Neutrophil (primary cell): ENCODE measurements at regions not wholly inside any gene's neighbourhood (a gene's known extent, or its start where the extent isn't known, plus 50 kb on each side); places are given as distances from the start of the nearest gene placed in this dataset.

Experiments used
- H3K27ac ChIP-seq: fragments of 200-600 bp; sonication (generic); 2 replicates; pipeline ENCODE4 v1.5.1; 2016; ENCODE audit warnings: mild to moderate bottlenecking, moderate library complexity
- H3K27me3 ChIP-seq: fragments of 200-600 bp; sonication (generic); 2 replicates; pipeline ENCODE4 v1.6.0; 2016; ENCODE audit warnings: mild to moderate bottlenecking
- H3K36me3 ChIP-seq: fragments of 200-600 bp; sonication (generic); 2 replicates; pipeline ENCODE4 v1.5.1; 2017
- H3K4me1 ChIP-seq, 2 experiments: fragments of 200-600 bp in 1 of 2; sonication (generic) in 1 of 2; 1 replicate in 1 of 2; 2 replicates in 1 of 2; pipeline versions ENCODE4 v1.5.1 to v1.6.1; 2013 to 2016; ENCODE audit warnings: low read depth in 1 of 2, low read length in 1 of 2, mild to moderate bottlenecking in 1 of 2, moderate library complexity in 1 of 2; ENCODE audit not compliant: control insufficient read depth in 1 of 2, insufficient read depth in 1 of 2
- H3K4me3 ChIP-seq, 2 experiments: fragments of 200-600 bp in 1 of 2; sonication (generic) in 1 of 2; 1 replicate in 1 of 2; 2 replicates in 1 of 2; pipeline ENCODE4 v1.5.1; 2013 to 2016; ENCODE audit warnings: low read depth in 1 of 2, low read length in 1 of 2, mild to moderate bottlenecking in 1 of 2, moderate library complexity in 1 of 2
- H3K9me3 ChIP-seq: fragments of 200-600 bp; sonication (generic); 2 replicates; pipeline ENCODE4 v1.5.1; 2016
- TF ChIP-seq, protein P1 (sequence below): fragments of 200-600 bp; sonication (generic); IDR thresholded peaks from 2 replicates; pipeline ENCODE4 v1.5.1; 2016; ENCODE audit warnings: antibody characterized with exemption

DNA sequence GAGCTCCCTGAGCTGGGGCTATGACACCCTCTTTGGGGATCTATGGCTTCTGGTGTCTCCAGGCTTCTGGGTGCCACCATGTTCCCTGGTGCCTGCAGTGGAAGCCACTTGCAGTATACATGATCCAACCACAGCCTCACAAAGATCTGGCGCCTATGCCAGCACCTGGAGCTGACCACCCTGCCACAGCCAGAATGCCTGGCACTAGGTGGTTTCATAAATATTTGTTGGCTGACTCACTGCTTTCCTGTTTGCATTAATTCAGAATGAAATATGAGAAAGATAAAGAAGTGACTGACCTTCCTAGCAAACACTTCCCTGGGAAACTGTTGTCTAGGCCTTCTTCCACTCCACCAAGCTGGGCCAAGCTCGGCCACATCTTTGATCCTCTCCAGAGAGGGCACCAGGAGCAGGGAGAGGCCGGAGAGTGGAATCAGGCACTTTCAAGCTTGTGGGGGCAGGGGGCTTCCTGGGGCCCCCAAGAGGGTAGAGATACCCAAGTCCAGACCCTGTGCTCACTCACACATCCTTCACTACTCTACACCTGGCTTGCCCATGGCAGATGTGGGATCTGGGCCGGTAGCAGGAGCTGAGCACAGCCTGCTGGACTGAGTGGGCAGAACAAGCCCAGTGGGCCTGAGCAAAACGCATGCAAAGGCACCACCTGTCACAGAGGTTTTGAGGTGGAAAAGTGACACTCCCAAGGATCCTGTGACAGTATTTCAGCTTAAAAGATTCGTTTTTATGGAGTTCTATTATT lies 565.7 kb downstream of the SLC4A3 start:
- H3K27ac ChIP-seq, result no peak overlapping the region
- no peaks in the 10 kb centered on the region for H3K4me1 ChIP-seq
- no peaks in the 10 kb centered on the region for H3K27me3 ChIP-seq

DNA sequence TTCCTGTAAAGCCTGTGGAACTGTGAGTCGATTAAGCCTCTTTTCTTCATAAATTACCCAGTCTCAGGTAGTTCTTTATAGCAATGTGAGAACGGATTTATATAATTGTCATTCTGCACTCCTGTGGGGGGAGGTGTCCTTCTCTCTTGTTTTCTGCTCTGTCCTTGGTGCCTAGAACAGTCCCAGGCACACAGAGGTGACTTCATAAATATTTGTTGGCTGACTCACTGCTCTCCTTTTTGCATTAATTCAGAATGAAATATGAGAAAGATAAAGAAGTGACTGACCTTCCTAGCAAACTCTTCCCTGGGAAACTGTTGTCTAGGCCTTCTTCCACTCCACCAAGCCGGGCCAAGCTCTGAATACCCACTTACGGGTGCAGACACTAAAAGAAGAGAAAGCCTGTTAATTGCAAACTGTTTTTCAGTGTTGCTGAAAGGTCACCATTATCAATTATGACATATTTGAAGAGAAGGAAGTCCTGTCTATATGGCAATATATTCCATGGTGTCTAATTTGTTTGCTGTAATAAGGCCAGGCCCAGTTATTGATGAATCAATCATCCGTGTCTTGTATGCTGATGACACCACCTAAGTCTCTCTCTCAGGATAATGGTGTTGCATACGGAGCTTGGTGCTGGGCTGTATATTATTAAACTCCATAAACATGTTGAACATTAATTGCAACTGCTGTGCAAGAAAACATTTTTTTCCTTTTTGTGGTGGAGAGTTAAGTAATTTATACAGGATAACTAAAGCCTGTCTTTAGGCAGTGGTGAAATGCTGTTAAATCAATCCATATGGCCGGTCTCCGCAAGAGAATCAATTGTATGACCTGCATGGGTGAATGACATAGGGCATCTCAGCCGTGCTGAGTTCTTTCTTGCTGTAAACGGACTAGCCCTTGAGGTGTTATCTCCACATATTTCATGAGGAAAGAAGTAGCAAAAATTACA lies 567.5 kb downstream of the SLC4A3 start:
- H3K9me3 ChIP-seq, result no peaks in the 10 kb centered on the region
- no peak overlapping the region for H3K4me3 ChIP-seq
- H3K36me3 ChIP-seq, result no peaks in the 10 kb centered on the region
- TF ChIP-seq, protein P1, sequence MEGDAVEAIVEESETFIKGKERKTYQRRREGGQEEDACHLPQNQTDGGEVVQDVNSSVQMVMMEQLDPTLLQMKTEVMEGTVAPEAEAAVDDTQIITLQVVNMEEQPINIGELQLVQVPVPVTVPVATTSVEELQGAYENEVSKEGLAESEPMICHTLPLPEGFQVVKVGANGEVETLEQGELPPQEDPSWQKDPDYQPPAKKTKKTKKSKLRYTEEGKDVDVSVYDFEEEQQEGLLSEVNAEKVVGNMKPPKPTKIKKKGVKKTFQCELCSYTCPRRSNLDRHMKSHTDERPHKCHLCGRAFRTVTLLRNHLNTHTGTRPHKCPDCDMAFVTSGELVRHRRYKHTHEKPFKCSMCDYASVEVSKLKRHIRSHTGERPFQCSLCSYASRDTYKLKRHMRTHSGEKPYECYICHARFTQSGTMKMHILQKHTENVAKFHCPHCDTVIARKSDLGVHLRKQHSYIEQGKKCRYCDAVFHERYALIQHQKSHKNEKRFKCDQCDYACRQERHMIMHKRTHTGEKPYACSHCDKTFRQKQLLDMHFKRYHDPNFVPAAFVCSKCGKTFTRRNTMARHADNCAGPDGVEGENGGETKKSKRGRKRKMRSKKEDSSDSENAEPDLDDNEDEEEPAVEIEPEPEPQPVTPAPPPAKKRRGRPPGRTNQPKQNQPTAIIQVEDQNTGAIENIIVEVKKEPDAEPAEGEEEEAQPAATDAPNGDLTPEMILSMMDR, result no peak
- H3K27ac ChIP-seq, result no peak overlapping the region
- no peaks in the 10 kb centered on the region for H3K27me3 ChIP-seq
- no peaks in the 10 kb centered on the region for H3K4me1 ChIP-seq

More for the DNA sequence above, 565.7 kb downstream of the SLC4A3 start:
- Histone ChIP-seq H3K36me3 (no peaks in the 10 kb centered on the region), H3K9me3 (no peaks in the 10 kb centered on the region), H3K4me3 (no peak overlapping the region)
- TF ChIP-seq, protein P1, result no peak

DNA sequence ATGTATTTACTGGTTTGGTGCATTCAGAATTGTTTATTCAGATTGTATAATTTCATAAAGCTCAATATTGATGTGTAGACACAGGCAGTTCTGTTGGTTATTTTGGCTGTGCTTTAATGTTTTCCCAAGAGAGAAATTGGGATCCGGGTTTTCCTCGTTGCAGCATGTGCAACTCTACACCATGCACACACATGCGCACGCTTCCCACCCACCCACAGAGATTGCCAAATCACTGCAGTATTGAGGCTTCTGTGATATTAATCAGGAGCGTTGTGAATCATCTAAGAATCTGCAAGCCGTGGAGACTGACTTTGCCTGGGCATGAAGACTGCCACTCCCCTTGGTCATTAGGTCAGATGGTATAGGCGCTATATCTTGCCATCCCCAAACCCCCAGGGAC lies 571.5 kb downstream of the SLC4A3 start:
- Histone ChIP-seq H3K27ac (no peak overlapping the region), H3K4me1 (no peaks in the 10 kb centered on the region), H3K9me3 (no peaks in the 10 kb centered on the region), H3K27me3 (no peaks in the 10 kb centered on the region), H3K36me3 (no peaks in the 10 kb centered on the region), H3K4me3 (no peak overlapping the region)
- TF ChIP-seq, protein P1, result no peak

DNA sequence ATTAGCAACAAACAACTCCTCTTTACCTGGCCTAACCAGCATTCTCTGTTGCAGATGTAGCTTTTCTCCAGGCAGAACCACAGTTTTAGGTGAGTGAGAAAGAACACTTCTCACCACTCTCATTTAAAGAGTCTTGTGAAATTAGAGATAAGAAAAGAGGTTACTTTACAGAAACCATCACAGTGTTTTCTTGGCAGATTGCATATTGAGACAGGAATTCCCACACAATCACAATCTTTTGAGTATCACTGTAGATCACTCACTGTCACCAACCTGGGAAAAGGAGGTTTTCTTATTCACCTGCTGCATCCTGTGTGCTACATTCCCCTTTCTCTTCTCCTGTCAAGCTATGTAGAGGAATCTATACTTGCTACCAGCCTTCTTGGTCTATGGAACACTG lies 574.6 kb downstream of the SLC4A3 start:
- Histone ChIP-seq H3K4me1 (no peaks in the 10 kb centered on the region), H3K36me3 (no peaks in the 10 kb centered on the region), H3K4me3 (no peak overlapping the region), H3K27ac (no peak overlapping the region), H3K27me3 (no peaks in the 10 kb centered on the region), H3K9me3 (no peaks in the 10 kb centered on the region)
- TF ChIP-seq, protein P1, result no peak

DNA sequence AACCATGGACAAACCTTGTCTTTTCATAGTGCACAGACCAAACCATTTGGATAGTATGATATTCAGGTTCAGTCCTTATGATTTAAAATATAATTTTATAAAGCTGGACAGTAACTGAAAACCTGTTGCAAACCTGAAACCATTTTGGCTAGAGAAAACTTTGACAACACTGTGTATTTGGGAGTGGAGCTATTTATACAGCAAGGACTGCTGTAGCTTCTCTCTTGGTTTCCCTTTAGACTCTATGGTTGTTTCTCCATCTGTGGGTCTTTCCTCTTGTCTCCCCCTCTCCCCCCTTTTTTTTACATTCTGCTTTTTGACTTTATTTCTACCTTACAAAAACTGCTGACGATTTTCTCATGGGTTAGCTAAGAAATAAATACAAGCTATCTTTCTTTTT lies 581.7 kb downstream of the SLC4A3 start:
- Histone ChIP-seq H3K36me3 (no peaks in the 10 kb centered on the region), H3K27ac (no peak overlapping the region), H3K4me1 (no peaks in the 10 kb centered on the region), H3K9me3 (no peaks in the 10 kb centered on the region), H3K4me3 (no peak overlapping the region), H3K27me3 (no peaks in the 10 kb centered on the region)
- TF ChIP-seq, protein P1, result no peak
